Neural progenitor cell (in vitro differentiated cells): ENCODE measurements at regions not wholly inside any gene's neighbourhood (a gene's known extent, or its start where the extent isn't known, plus 50 kb on each side); places are given as distances from the start of the nearest gene placed in this dataset.

Experiments used
- DNase-seq: peaks from one replicate; pipeline ENCODE4 v3.0.0-alpha.2; 2016; ENCODE audit warnings: low spot score
- H2AFZ ChIP-seq: fragments of 200-600 bp; sonication (generic); replicated peaks from 2 replicates; pipeline ENCODE4 v1.6.1; 2016; ENCODE audit warnings: antibody characterized with exemption
- H3F3A ChIP-seq: fragments of 200-600 bp; sonication (generic); 2 replicates; pipeline ENCODE4 v1.6.1; 2016; ENCODE audit warnings: antibody characterized with exemption, low read depth
- H3K27ac ChIP-seq: fragments of 200-600 bp; sonication (generic); 2 replicates; pipeline ENCODE4 v1.5.1; 2016; ENCODE audit warnings: mild to moderate bottlenecking
- H3K27me3 ChIP-seq: fragments of 200-600 bp; sonication (generic); 2 replicates; pipeline ENCODE4 v1.6.1; 2016; ENCODE audit warnings: mild to moderate bottlenecking, moderate library complexity
- H3K36me3 ChIP-seq: fragments of 200-600 bp; sonication (generic); 2 replicates; pipeline ENCODE4 v1.5.1; 2016
- H3K4me1 ChIP-seq: fragments of 200-600 bp; sonication (generic); 2 replicates; pipeline ENCODE4 v1.6.1; 2016; ENCODE audit warnings: mixed run types
- H3K4me2 ChIP-seq: fragments of 200-600 bp; sonication (generic); 2 replicates; pipeline ENCODE4 v1.6.1; 2016
- H3K4me3 ChIP-seq: fragments of 200-600 bp; sonication (generic); 2 replicates; pipeline ENCODE4 v1.5.1; 2016
- H3K79me2 ChIP-seq: fragments of 200-600 bp; sonication (generic); 2 replicates; pipeline ENCODE4 v1.6.1; 2016; ENCODE audit warnings: low read depth
- H3K9ac ChIP-seq: fragments of 200-600 bp; sonication (generic); 2 replicates; pipeline ENCODE4 v1.6.1; 2016
- H3K9me3 ChIP-seq: fragments of 200-600 bp; sonication (generic); 2 replicates; pipeline ENCODE4 v1.5.1; 2016; ENCODE audit warnings: low read depth
- H4K20me1 ChIP-seq: fragments of 200-600 bp; sonication (generic); 2 replicates; pipeline ENCODE4 v1.6.1; 2016; ENCODE audit warnings: low read depth
- H3K27ac Mint-ChIP-seq: 3 replicates; pipeline ENCODE4 v1.8.0; 2021; ENCODE audit warnings: mixed read lengths
- H3K27me3 Mint-ChIP-seq: 2 replicates; pipeline ENCODE4 v1.8.0; 2022; ENCODE audit warnings: low read depth, mild to moderate bottlenecking, inconsistent platforms, moderate library complexity, mixed read lengths; ENCODE audit not compliant: insufficient read depth
- H3K36me3 Mint-ChIP-seq: 3 replicates; pipeline ENCODE4 v1.8.0; 2021; ENCODE audit warnings: mixed read lengths
- H3K4me1 Mint-ChIP-seq: 3 replicates; pipeline ENCODE4 v1.8.0; 2021; ENCODE audit warnings: mixed read lengths
- H3K4me3 Mint-ChIP-seq: 3 replicates; pipeline ENCODE4 v1.8.0; 2021; ENCODE audit warnings: mild to moderate bottlenecking, moderate library complexity, mixed read lengths
- H3K9me3 Mint-ChIP-seq: 3 replicates; pipeline ENCODE4 v1.8.0; 2020; ENCODE audit warnings: mixed read lengths
- EZH2 ChIP-seq: fragments of 200-600 bp; sonication (generic); IDR thresholded peaks from 2 replicates; pipeline ENCODE4 v1.6.1; 2017; ENCODE audit warnings: antibody characterized with exemption, mild to moderate bottlenecking, moderate library complexity
- EZH2phosphoT487 ChIP-seq: fragments of 200-600 bp; sonication (generic); IDR thresholded peaks from 2 replicates; pipeline ENCODE4 v1.6.1; 2017; ENCODE audit warnings: antibody characterized with exemption
- TF ChIP-seq, protein P1 (sequence below): fragments of 200-600 bp; sonication (generic); IDR thresholded peaks from 2 replicates; pipeline ENCODE4 v1.5.1; 2017; ENCODE audit warnings: antibody characterized with exemption, mild to moderate bottlenecking

DNA sequence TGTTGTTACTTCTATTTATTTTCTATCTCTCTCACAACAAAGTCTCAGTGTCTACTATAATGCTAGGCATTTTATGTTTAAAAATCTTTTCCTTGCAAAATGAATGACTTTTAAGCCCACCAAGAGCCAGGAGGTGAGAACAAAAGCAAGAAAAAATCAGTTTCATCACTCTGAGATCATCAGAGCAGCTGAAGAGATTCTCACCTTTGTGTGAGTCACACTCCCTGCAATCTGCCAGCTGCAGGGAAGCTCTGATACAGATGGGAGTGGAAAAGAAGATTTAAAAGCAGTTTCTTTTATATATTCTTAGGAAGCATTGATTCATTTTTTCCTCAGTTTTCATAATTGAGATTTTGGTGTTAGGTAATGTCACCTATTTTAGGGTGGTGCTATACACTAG is 107.6 kb downstream of the LHX9 start:
- Mint-ChIP-seq H3K27me3 (no peaks in the 10 kb centered on the region), H3K4me3 (no peak overlapping the region), H3K36me3 (no peaks in the 10 kb centered on the region), H3K9me3 (no peaks in the 10 kb centered on the region), H3K27ac (no peak overlapping the region), H3K4me1 (peaks cover 3% of the 10 kb centered on the region)
- H3K4me1 ChIP-seq: no peaks in the 10 kb centered on the region
- no peaks in the 10 kb centered on the region for H3F3A ChIP-seq
- no peaks in the 10 kb centered on the region for H3K9me3 ChIP-seq
- no peaks in the 10 kb centered on the region for H3K79me2 ChIP-seq
- no peak overlapping the region for H3K4me2 ChIP-seq
- H3K27me3 ChIP-seq: no peaks in the 10 kb centered on the region
- DNase-seq: no peak
- TF ChIP-seq EZH2phosphoT487 (no peak), EZH2 (no peak)
- TF ChIP-seq, protein P1, sequence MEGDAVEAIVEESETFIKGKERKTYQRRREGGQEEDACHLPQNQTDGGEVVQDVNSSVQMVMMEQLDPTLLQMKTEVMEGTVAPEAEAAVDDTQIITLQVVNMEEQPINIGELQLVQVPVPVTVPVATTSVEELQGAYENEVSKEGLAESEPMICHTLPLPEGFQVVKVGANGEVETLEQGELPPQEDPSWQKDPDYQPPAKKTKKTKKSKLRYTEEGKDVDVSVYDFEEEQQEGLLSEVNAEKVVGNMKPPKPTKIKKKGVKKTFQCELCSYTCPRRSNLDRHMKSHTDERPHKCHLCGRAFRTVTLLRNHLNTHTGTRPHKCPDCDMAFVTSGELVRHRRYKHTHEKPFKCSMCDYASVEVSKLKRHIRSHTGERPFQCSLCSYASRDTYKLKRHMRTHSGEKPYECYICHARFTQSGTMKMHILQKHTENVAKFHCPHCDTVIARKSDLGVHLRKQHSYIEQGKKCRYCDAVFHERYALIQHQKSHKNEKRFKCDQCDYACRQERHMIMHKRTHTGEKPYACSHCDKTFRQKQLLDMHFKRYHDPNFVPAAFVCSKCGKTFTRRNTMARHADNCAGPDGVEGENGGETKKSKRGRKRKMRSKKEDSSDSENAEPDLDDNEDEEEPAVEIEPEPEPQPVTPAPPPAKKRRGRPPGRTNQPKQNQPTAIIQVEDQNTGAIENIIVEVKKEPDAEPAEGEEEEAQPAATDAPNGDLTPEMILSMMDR: no peak
- no peak overlapping the region for H3K4me3 ChIP-seq
- no peaks in the 10 kb centered on the region for H3K36me3 ChIP-seq
- H3K27ac ChIP-seq: no peak overlapping the region
- peak overlapping the region; percentile 69 for H2AFZ ChIP-seq
- no peaks in the 10 kb centered on the region for H4K20me1 ChIP-seq
- no peak overlapping the region for H3K9ac ChIP-seq

DNA sequence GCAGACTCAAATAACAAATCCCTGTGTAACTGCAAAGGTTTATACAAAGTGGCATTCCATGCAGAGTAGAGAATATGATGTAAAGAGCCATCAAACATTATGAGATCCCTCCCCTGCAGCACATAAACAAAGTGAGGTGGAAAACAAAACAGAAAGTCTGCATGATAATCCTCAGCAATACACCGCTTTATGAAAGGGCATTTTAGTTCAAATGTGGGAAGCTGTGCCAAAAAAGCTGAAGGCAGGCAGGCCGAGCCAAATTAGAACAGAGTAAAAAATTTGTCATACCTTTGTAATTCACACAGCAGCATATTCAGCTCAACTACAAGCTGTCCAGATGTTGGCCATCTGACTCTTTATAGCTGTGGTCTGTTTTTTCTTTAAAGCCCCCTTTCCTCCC is 113.5 kb downstream of the LHX9 start:
- H3K4me1 Mint-ChIP-seq: no peaks in the 10 kb centered on the region

DNA sequence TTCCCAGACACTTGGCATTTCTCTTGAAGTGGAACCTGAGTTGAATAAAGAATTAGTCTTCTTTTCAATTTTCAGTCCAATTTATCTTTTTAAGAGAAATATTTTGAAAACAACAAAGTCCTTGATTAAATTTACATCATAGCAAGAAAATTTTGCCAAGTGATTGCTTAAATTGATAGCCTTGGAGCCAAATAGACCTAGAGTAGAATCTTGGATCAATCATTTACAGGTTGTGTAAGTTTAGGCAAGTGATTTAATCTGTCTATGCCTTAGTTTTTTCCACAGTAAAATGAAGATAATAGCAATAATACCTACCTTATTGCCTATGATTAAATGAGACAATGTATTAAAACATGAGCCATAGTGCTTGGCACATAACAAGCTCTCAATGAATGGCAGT is 113.9 kb downstream of the LHX9 start:
- DNase-seq: no peak
- no peaks in the 10 kb centered on the region for H3K27me3 ChIP-seq
- no peaks in the 10 kb centered on the region for H3K36me3 Mint-ChIP-seq
- H3K27ac ChIP-seq: no peak overlapping the region
- no peak overlapping the region for H3K9ac ChIP-seq
- no peaks in the 10 kb centered on the region for H4K20me1 ChIP-seq
- no peaks in the 10 kb centered on the region for H3K4me1 ChIP-seq
- no peaks in the 10 kb centered on the region for H3K36me3 ChIP-seq
- no peaks in the 10 kb centered on the region for H3K9me3 ChIP-seq
- no peaks in the 10 kb centered on the region for H3K9me3 Mint-ChIP-seq
- H3K4me3 Mint-ChIP-seq: no peak overlapping the region
- H2AFZ ChIP-seq: no peak overlapping the region
- H3K27me3 Mint-ChIP-seq: no peaks in the 10 kb centered on the region
- no peaks in the 10 kb centered on the region for H3F3A ChIP-seq
- H3K4me3 ChIP-seq: no peak overlapping the region
- no peak overlapping the region for H3K4me2 ChIP-seq
- no peaks in the 10 kb centered on the region for H3K4me1 Mint-ChIP-seq
- TF ChIP-seq, protein P1: no peak
- TF ChIP-seq EZH2phosphoT487: no peak
- TF ChIP-seq EZH2: no peak
- no peak overlapping the region for H3K27ac Mint-ChIP-seq
- H3K79me2 ChIP-seq: no peaks in the 10 kb centered on the region

More for the DNA sequence above, 113.5 kb downstream of the LHX9 start:
- no peak overlapping the region for H3K27ac Mint-ChIP-seq
- no peak overlapping the region for H2AFZ ChIP-seq
- no peaks in the 10 kb centered on the region for H3K27me3 Mint-ChIP-seq
- no peak overlapping the region for H3K9ac ChIP-seq
- no peak for DNase-seq
- H4K20me1 ChIP-seq: no peaks in the 10 kb centered on the region
- no peaks in the 10 kb centered on the region for H3K36me3 ChIP-seq
- H3K4me1 ChIP-seq: no peaks in the 10 kb centered on the region
- H3K27ac ChIP-seq: no peak overlapping the region
- H3K79me2 ChIP-seq: no peaks in the 10 kb centered on the region
- no peaks in the 10 kb centered on the region for H3K9me3 Mint-ChIP-seq
- H3K4me3 Mint-ChIP-seq: no peak overlapping the region
- H3F3A ChIP-seq: no peaks in the 10 kb centered on the region
- H3K27me3 ChIP-seq: no peaks in the 10 kb centered on the region
- TF ChIP-seq EZH2 (no peak), EZH2phosphoT487 (no peak)
- TF ChIP-seq, protein P1: no peak
- no peaks in the 10 kb centered on the region for H3K36me3 Mint-ChIP-seq
- no peaks in the 10 kb centered on the region for H3K9me3 ChIP-seq
- H3K4me3 ChIP-seq: no peak overlapping the region
- no peak overlapping the region for H3K4me2 ChIP-seq

DNA sequence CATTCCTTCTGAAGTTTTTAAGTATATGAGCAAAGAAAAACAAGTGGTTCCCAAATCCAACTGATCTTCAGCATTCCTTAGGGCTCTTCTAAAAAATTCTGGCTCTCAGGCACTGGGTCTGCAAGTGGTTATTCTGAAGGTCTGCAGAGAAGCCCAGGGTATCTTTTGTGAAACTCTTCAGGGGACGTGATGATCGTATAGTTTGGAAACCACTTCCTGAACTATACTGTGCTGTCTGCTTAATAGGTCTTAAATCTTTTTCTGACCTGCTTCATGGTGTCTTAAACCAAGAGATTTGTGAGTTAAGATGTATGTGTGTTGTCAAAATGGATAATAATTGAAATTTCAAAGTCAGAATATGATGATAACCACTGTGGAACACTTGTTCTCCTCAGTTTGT is 115.5 kb downstream of the LHX9 start:
- Mint-ChIP-seq H3K4me1 (no peaks in the 10 kb centered on the region), H3K27ac (no peak overlapping the region), H3K27me3 (no peaks in the 10 kb centered on the region), H3K4me3 (no peak overlapping the region), H3K9me3 (no peaks in the 10 kb centered on the region), H3K36me3 (no peaks in the 10 kb centered on the region)
- no peak for DNase-seq
- Histone ChIP-seq H3K9ac (no peak overlapping the region), H3K27ac (no peak overlapping the region), H3K4me2 (no peak overlapping the region), H3K27me3 (no peaks in the 10 kb centered on the region), H4K20me1 (no peaks in the 10 kb centered on the region), H3K36me3 (no peaks in the 10 kb centered on the region), H2AFZ (no peak overlapping the region), H3K4me3 (no peak overlapping the region), H3K79me2 (no peaks in the 10 kb centered on the region), H3K4me1 (no peaks in the 10 kb centered on the region), H3K9me3 (no peaks in the 10 kb centered on the region), H3F3A (no peaks in the 10 kb centered on the region)
- TF ChIP-seq EZH2phosphoT487 (no peak), EZH2 (no peak)
- TF ChIP-seq, protein P1: no peak
